Peyer's patch (tissue), 4 donors: ENCODE measurements at regions not wholly inside any gene's neighbourhood (a gene's known extent, or its start where the extent isn't known, plus 50 kb on each side); places are given as distances from the start of the nearest gene placed in this dataset.
"Not testable (repeated sequence)": the region's sequence is repeated elsewhere in the genome, so short reads cannot be mapped to it uniquely, and the experiment has no call there.

Source experiments
- CTCF ChIP-seq, 6 experiments: fragments of 450-650 bp in 4 of 6; fragments of 200-600 bp in 2 of 6; sonication (generic) in 1 of 6; IDR thresholded peaks; one replicate each; pipeline ENCODE4 v1.5.1; 2017 to 2019; ENCODE audit warnings: antibody characterized with exemption in 6 of 6, mild to moderate bottlenecking in 3 of 6, moderate library complexity in 1 of 6
- POLR2A ChIP-seq, 2 donors: fragments of 450-650 bp; IDR thresholded peaks; one replicate each; pipeline ENCODE4 v1.5.1; 2017; ENCODE audit warnings: antibody characterized with exemption in 2 of 2, mild to moderate bottlenecking in 2 of 2, moderate library complexity in 2 of 2

- not testable (repeated sequence) for TF ChIP-seq CTCF, POLR2A (IDR thresholded peaks at IDR 0.05)
Observed at GRCh38 chr1:104135036-104135435, 385.3 kb downstream of the AMY1C start.
